ENCODE measurements at regions not wholly inside any gene's neighbourhood (a gene's known extent, or its start where the extent isn't known, plus 50 kb on each side); places are given as distances from the start of the nearest gene placed in this dataset.

GRCh38 chr5:155332618-155333017, 319.1 kb downstream of the KIF4B start:
- Histone ChIP-seq H3K4me3 (no peak overlapping the region), H3K36me3 (ENCODE audit: insufficient read depth in 1 of 2, low read depth in 1 of 2) (no peaks in the 10 kb centered on the region), H3K27me3 (ENCODE audit: insufficient read depth in 3 of 3, low read length in 2 of 3) (no peaks in the 10 kb centered on the region), H3K9me3 (no peaks in the 10 kb centered on the region), H3K4me1 (no peaks in the 10 kb centered on the region), H3K27ac (no peak overlapping the region)
- WGBS, 3 donors = 85 to 87% (median 86%) methylated on average over 5 of the region's 5 CpGs
- DNase-seq (no peak), ATAC-seq (no peak)
- no peak for TF ChIP-seq CTCF (IDR thresholded peaks at IDR 0.05)
- intact Hi-C loops (cut with DNase I) = no loop called here

- no peak for TF ChIP-seq CTCF (IDR thresholded peaks at IDR 0.05)
- WGBS, 3 donors = 43 to 58% (median 51%) methylated on average over 2 of the region's 2 CpGs
- no peaks in the 10 kb centered on the region for H3K4me1 ChIP-seq
- intact Hi-C loops (cut with DNase I) = no loop called here
- H3K4me3 ChIP-seq = no peak overlapping the region
- no peak overlapping the region for H3K27ac ChIP-seq
- no peaks in the 10 kb centered on the region for H3K36me3 ChIP-seq (ENCODE audit: insufficient read depth in 1 of 2, low read depth in 1 of 2)
- ATAC-seq = no peak
- H3K9me3 ChIP-seq = no peaks in the 10 kb centered on the region
- H3K27me3 ChIP-seq (ENCODE audit: insufficient read depth in 3 of 3, low read length in 2 of 3) = no peaks in the 10 kb centered on the region
- no peak for DNase-seq
Measured at GRCh38 chr5:155342956-155343355, 329.4 kb downstream of the KIF4B start.

- 83 to 93% (median 86%) methylated on average over 1 of the region's 1 CpG for WGBS, 3 donors
- TF ChIP-seq CTCF (IDR thresholded peaks at IDR 0.05) = no peak
- H3K27me3 ChIP-seq (ENCODE audit: insufficient read depth in 3 of 3, low read length in 2 of 3) = no peaks in the 10 kb centered on the region
- H3K36me3 ChIP-seq (ENCODE audit: insufficient read depth in 1 of 2, low read depth in 1 of 2) = no peaks in the 10 kb centered on the region
- no peaks in the 10 kb centered on the region for H3K9me3 ChIP-seq
- no peaks in the 10 kb centered on the region for H3K4me1 ChIP-seq
- intact Hi-C loops (cut with DNase I) = no loop called here
- ATAC-seq (no peak), DNase-seq (no peak)
- H3K27ac ChIP-seq = no peak overlapping the region
- no peak overlapping the region for H3K4me3 ChIP-seq
Measured at GRCh38 chr5:155343468-155343867, 329.9 kb downstream of the KIF4B start.

- H3K27ac ChIP-seq = no peak overlapping the region
- no peaks in the 10 kb centered on the region for H3K27me3 ChIP-seq (ENCODE audit: insufficient read depth in 3 of 3, low read length in 2 of 3)
- H3K4me1 ChIP-seq = no peaks in the 10 kb centered on the region
- H3K4me3 ChIP-seq = no peak overlapping the region
- peaks cover 7% of the 10 kb centered on the region for H3K9me3 ChIP-seq
- DNase-seq = no peak
- TF ChIP-seq CTCF (IDR thresholded peaks at IDR 0.05) = no peak
- intact Hi-C loops (cut with DNase I) = no loop called here
- no peaks in the 10 kb centered on the region for H3K36me3 ChIP-seq (ENCODE audit: insufficient read depth in 1 of 2, low read depth in 1 of 2)
- no peak for ATAC-seq
Measured at GRCh38 chr5:155353231-155353630, 339.7 kb downstream of the KIF4B start.

DNA sequence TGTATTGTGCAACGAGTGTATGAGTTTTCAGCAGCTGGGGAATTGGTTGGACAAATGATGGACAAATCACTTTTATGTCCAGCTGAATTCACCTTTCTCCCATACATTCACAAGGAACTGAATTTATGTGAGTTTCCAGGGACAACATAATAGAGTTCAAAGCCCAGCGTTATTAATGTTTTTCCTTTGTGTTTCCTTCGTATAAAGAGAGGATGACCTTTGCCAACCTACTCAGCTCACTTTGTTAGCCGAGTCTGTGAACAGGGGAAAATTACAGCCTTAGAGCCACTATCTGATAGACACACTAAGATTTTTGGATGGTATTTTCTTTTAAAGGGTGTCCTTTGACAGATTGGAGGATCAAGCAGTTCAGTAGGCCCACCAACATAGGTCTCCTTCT, 352.5 kb downstream of the KIF4B start:
- Histone ChIP-seq H3K27me3 (ENCODE audit: insufficient read depth in 3 of 3, low read length in 2 of 3) (no peaks in the 10 kb centered on the region), H3K4me1 (no peaks in the 10 kb centered on the region), H3K9me3 (no peaks in the 10 kb centered on the region), H3K36me3 (ENCODE audit: insufficient read depth in 1 of 2, low read depth in 1 of 2) (no peaks in the 10 kb centered on the region), H3K4me3 (no peak overlapping the region), H3K27ac (no peak overlapping the region)
- ATAC-seq (no peak), DNase-seq (no peak)
- TF ChIP-seq CTCF (IDR thresholded peaks at IDR 0.05) = no peak
- intact Hi-C loops (cut with DNase I) = no loop called here
- 64 to 69% (median 67%) methylated on average over 4 of the region's 4 CpGs for WGBS, 3 donors
